K562 (cell line): ENCODE measurements at regions not wholly inside any gene's neighbourhood (a gene's known extent, or its start where the extent isn't known, plus 50 kb on each side); places are given as distances from the start of the nearest gene placed in this dataset.

Source experiments
- CREB1 ChIP-seq, 2 experiments: sonication (generic) in 1 of 2; formaldehyde crosslinking in 1 of 2; IDR thresholded peaks; 2 replicates each; pipeline versions ENCODE4 v1.6.1 to v1.8.0; 2012 to 2022; ENCODE audit warnings: inconsistent platforms in 1 of 2, mild to moderate bottlenecking in 1 of 2, missing genetic modification reagents in 1 of 2, moderate library complexity in 1 of 2
- FOS ChIP-seq: IDR thresholded peaks from 3 replicates; pipeline ENCODE4 v1.6.1; 2011; ENCODE audit not compliant: insufficient read length; ENCODE audit errors: extremely low read depth
- SMARCA5 ChIP-seq: fragments of 450-650 bp; IDR thresholded peaks from 2 replicates; pipeline ENCODE4 v1.6.1; 2016
- USF2 ChIP-seq: sonication (generic); formaldehyde crosslinking; IDR thresholded peaks from 2 replicates; pipeline ENCODE4 v1.5.0; 2020; ENCODE audit warnings: missing genetic modification reagents
- ZNF263 ChIP-seq: sonication (generic); formaldehyde crosslinking; IDR thresholded peaks from 2 replicates; pipeline ENCODE4 v1.8.0; 2022; ENCODE audit warnings: mild to moderate bottlenecking, missing genetic modification reagents, borderline replicate concordance
- ZNF592 ChIP-seq: fragments of 450-650 bp; IDR thresholded peaks from 2 replicates; pipeline ENCODE4 v1.6.1; 2017; ENCODE audit warnings: antibody characterized with exemption, mild to moderate bottlenecking

- TF ChIP-seq ZNF263 (CRISPR knock-in tag) (no peak), SMARCA5 (no peak), ZNF592 (no peak), CREB1 (IDR thresholded peaks at IDR 0.05) (no peak), CREB1 (CRISPR knock-in tag; IDR thresholded peaks at IDR 0.05) (no peak), FOS (no peak), USF2 (CRISPR knock-in tag) (no peak)
Observed at GRCh38 chr18:41462946-41463345, 492.1 kb upstream of the PIK3C3 start.
